PC-3 (cell line): ENCODE measurements at regions not wholly inside any gene's neighbourhood (a gene's known extent, or its start where the extent isn't known, plus 50 kb on each side); places are given as distances from the start of the nearest gene placed in this dataset.

Experiments
- CTCF ChIP-seq: fragments of 300-600 bp; sonication (generic); conservative IDR thresholded peaks from 2 replicates; pipeline ENCODE4 v1.5.1; 2017; ENCODE audit warnings: antibody characterized with exemption, low read depth, mild to moderate bottlenecking, low read length
- EZH2phosphoT487 ChIP-seq: fragments of 300-600 bp; sonication (generic); IDR thresholded peaks from 2 replicates; pipeline ENCODE4 v1.6.1; 2018; ENCODE audit warnings: mild to moderate bottlenecking, antibody characterized with exemption, low read length, borderline replicate concordance

- TF ChIP-seq CTCF (no peak), EZH2phosphoT487 (no peak)
Measured at GRCh38 chr13:63900406-63900805, 2484.8 kb upstream of the PCDH20 start.
